Activated CD4-positive, CD25-positive, alpha-beta regulatory T cell treated with anti-CD3 and anti-CD28 coated beads, Interleukin-2, amount 50 U/mL, for 16 hours (primary cell): ENCODE measurements at regions not wholly inside any gene's neighbourhood (a gene's known extent, or its start where the extent isn't known, plus 50 kb on each side); places are given as distances from the start of the nearest gene placed in this dataset.
"Not testable (repeated sequence)": the region's sequence is repeated elsewhere in the genome, so short reads cannot be mapped to it uniquely, and the experiment has no call there.

Experiments
- DNase-seq: peaks from one replicate; pipeline ENCODE4 v3.0.0-alpha.2; 2020; ENCODE audit warnings: low read depth, low spot score

DNA sequence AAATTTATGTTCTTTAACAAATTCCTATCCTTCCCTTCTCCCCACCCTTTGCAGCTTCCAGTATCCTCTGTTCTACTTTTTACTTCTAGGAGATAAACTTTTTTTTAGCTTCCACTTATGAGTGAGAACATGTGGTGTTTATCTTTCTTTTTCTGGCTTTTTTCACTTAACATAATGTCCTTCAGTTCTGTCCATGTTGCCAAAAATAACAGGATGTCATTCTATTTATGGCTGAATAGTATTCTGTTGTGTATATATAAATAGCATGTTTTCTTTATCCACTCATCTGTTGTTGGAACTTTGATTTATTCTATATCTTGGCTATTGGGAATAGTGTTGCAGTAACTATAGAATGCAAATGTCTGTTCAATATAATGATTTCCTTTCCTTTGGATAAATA lies 1191.2 kb downstream of the CNTNAP5 start:
- DNase-seq = no peak

GRCh38 chr2:125224188-125224587 lies 1199.1 kb downstream of the CNTNAP5 start:
- DNase-seq = no peak

DNA sequence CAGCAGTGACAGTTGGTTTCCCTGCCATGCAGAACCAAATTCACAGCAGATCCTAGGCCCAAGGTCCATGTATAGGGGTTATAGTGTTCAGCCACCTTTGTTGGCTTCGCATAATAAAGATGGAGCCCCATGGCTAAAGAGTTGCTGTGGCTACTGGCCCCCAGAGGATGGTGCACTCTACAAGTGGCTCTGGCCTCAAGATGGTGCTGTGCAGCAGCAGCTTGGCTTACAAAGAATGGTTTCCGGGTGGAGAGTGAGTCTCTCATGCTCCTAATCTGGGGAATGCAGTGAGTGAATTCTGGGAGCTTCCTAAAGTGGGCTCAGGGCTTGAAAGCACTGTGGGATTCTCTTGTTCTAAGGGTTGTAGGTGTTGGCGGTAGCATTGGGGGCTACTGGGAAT lies 1199.7 kb downstream of the CNTNAP5 start:
- DNase-seq = no peak

DNA sequence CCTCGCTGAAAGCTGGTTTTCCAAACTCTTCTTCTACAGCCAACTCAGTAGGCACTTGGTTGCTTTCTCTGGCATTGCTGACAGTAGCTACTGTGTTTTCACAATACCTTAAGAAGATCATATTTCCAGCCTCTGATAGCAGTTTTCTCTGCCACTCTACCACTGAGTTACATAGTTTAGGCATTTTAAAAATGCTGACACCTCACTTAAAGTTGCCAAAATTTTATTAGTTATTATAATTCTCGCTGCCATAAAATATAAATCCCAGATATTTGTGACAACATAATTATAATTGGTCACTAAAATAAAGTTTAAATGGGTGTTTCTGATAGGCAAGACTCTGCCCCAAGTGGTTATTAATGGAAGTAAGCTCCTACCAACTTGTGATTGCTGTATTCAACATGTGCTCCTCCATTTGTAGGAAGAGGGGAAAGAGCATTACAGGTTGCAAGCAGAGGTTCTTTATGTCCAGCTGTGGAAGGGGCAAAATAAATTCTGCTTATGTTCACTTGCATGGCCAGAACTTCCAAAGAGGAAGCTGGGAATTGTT lies 1202.8 kb downstream of the CNTNAP5 start:
- no peak for DNase-seq

GRCh38 chr2:125240870-125241269 lies 1215.8 kb downstream of the CNTNAP5 start:
- no peak for DNase-seq

DNA sequence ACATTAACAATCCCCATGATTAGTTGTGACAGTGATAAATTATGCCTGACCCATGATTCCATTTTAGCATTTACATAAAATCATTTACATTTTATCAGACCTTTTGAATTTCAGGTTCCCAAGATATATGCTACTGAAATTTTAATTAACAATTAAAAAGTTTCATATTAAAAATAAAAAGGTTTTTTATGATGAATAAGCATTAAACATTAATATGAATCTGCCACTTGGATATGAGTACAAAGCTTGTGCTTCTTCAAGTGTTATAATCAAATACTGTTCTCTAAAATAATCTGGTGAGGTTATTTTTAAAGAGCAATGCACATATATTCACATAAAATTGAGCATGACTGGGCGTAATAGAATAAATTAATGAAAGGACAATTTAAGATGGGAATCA lies 1218.0 kb downstream of the CNTNAP5 start:
- DNase-seq = no peak

- no peak for DNase-seq
Observed at GRCh38 chr2:125254010-125254409, 1228.9 kb downstream of the CNTNAP5 start.

DNA sequence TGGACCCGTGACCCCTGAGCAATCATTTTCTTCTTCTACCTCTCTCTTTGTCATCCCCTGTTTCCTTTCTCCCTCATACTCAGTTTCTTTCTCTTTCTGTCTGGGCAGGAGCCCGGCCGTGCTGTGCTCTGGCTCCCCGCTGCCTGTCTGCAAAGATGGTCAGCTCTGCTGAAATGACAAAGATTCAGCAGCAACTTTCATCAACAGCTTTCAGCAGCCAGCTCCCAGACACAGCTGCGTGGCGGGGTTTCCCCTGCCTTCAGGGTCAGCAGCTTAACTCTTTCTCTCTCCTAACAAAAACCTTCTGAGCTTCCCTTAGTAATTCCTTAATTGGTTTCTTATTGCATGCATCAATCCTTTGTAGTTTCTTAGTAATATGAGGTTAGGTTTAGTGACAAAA lies 1234.4 kb downstream of the CNTNAP5 start:
- DNase-seq = no peak

- not testable (repeated sequence) for DNase-seq
Observed at GRCh38 chr2:125260366-125260930, 1235.4 kb downstream of the CNTNAP5 start.

DNA sequence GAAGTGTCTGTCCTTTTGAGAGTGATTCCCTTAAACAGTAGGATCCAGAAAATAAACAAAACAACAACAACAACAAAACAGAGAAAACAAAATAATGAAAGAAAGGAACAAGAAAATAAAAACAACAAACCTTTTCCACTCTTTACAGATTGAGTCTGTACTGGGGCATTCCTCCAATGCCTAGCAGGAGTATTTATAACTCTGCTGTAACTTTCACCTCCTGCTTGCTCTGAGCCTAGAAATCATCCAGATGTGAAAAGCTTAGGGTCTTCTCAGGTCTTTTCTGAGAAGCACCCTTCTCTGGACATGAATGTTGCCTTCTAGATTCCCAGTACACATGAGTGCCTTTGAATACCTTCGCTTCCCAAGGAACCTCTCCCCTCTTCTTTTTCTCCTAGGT lies 1239.4 kb downstream of the CNTNAP5 start:
- no peak for DNase-seq

- no peak for DNase-seq
Observed at GRCh38 chr2:125267683-125268082, 1242.6 kb downstream of the CNTNAP5 start.

GRCh38 chr2:125272651-125273050 lies 1247.6 kb downstream of the CNTNAP5 start:
- no peak for DNase-seq

GRCh38 chr2:125274718-125275117 lies 1249.6 kb downstream of the CNTNAP5 start:
- no peak for DNase-seq

- DNase-seq = no peak
Observed at GRCh38 chr2:125280265-125280664, 1255.2 kb downstream of the CNTNAP5 start.

DNA sequence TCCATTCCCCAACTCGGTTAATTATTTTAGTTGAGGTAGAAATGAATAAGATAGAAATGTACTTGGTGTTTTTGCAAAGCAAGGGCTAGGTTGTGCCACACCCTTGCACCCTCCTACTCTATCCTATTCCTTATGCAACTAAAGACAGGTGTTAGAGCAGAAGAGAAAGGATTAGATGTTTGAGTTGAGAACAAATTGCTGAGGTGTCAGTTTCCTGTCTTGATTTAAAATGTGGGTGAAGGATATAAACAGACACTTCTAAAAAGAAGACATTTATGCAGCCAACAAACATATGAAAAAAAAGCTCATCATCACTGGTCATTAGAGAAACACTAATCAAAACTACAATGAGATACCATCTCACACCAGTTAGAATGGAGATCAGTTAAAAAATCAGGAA lies 1256.2 kb downstream of the CNTNAP5 start:
- no peak for DNase-seq

GRCh38 chr2:125296742-125297141 lies 1271.7 kb downstream of the CNTNAP5 start:
- DNase-seq = no peak

GRCh38 chr2:125310657-125311364 lies 1285.7 kb downstream of the CNTNAP5 start:
- no peak for DNase-seq

- DNase-seq = no peak
Observed at GRCh38 chr2:125312342-125312741, 1287.3 kb downstream of the CNTNAP5 start.

GRCh38 chr2:125313806-125314205 lies 1288.7 kb downstream of the CNTNAP5 start:
- DNase-seq = no peak

- DNase-seq = no peak
Observed at GRCh38 chr2:125318740-125319139, 1293.7 kb downstream of the CNTNAP5 start.

DNA sequence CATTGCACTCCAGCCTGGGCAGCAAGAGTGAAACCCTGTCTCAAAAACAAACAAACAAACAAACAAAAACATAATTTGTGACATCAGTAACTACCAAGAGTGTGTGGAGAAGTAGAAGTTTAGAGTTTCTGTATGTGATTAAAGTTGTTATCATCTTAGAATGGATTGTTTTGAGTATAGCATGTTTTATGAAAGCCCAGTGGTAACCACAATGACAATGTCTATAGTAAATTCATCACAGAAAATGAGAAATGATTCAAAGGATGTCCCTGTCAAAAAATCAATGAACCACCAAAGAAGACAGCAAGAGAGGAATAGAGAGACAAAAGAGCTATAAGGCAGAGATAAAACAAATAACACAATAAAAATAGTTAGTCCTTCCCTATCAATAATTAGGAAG lies 1299.2 kb downstream of the CNTNAP5 start:
- no peak for DNase-seq

DNA sequence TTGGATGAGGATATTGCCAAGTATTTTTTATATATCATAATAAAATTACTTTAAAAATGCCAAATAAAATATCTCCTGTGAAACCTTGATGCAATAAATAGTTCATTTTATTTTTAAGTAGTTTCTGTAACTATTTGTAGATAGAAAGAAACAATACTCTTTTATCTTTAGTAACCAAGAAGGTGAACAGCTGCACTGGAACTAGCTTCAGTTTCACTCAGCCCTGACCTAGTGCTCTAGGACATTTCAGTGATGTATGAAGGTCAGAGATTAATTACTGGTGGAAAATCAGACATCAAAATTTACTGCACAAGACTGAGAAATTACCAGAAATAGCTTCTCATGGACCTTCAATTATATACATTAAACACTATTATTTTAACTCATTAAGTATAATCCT lies 1305.0 kb downstream of the CNTNAP5 start:
- no peak for DNase-seq

GRCh38 chr2:125341353-125341752 lies 1314.6 kb upstream of the GYPC start:
- DNase-seq = no peak
